ENCODE measurements at regions not wholly inside any gene's neighbourhood (a gene's known extent, or its start where the extent isn't known, plus 50 kb on each side); places are given as distances from the start of the nearest gene placed in this dataset.
A peak's percentile ranks its signal among the peaks of the same experiment; 100 is the strongest.
"Not testable (repeated sequence)": the region's sequence is repeated elsewhere in the genome, so short reads cannot be mapped to it uniquely, and the experiment has no call there.

- DNase-seq (ENCODE audit: low spot score in 2 of 2) = peak in 1 of 2 donors; percentile 84
- TF ChIP-seq CTCF (IDR thresholded peaks at IDR 0.05) = no peak
- no peak for TF ChIP-seq POLR2A (IDR thresholded peaks at IDR 0.05)
- 1 to 2% methylated on average over 35 to 47 of the region's 59 CpGs for WGBS, 2 donors
- peak overlapping the region; percentile 6 for H3K4me3 ChIP-seq (ENCODE audit: low read depth, poor library complexity, severe bottlenecking)
- intact Hi-C loops (cut with DNase I; ENCODE audit: low total_unique reads) = no loop called here
Measured at GRCh38 chr9:109640580-109641371, 139.2 kb upstream of the PALM2AKAP2 start.

GRCh38 chr9:109641372-109641659, 138.7 kb upstream of the PALM2AKAP2 start:
- intact Hi-C loops (cut with DNase I; ENCODE audit: low total_unique reads) = no loop called here
- 19 to 32% methylated on average over 8 of the region's 8 CpGs for WGBS, 2 donors
- TF ChIP-seq POLR2A (IDR thresholded peaks at IDR 0.05) (no peak), CTCF (IDR thresholded peaks at IDR 0.05) (no peak)
- DNase-seq (ENCODE audit: low spot score in 2 of 2) = no peak
- no peak overlapping the region for H3K4me3 ChIP-seq (ENCODE audit: low read depth, poor library complexity, severe bottlenecking)

- H3K4me3 ChIP-seq (ENCODE audit: low read depth, poor library complexity, severe bottlenecking) = no peak overlapping the region
- no peak for DNase-seq (ENCODE audit: low spot score in 2 of 2)
- intact Hi-C loops (cut with DNase I; ENCODE audit: low total_unique reads) = no loop called here
- 43 to 73% methylated on average over 1 of the region's 1 CpG for WGBS, 2 donors
- TF ChIP-seq CTCF (IDR thresholded peaks at IDR 0.05) = no peak
- no peak for TF ChIP-seq POLR2A (IDR thresholded peaks at IDR 0.05)
Measured at GRCh38 chr9:109652112-109652511, 127.9 kb upstream of the PALM2AKAP2 start.

- intact Hi-C loops (cut with DNase I; ENCODE audit: low total_unique reads) = no loop called here
- H3K4me3 ChIP-seq (ENCODE audit: low read depth, poor library complexity, severe bottlenecking) = no peak overlapping the region
- TF ChIP-seq CTCF (IDR thresholded peaks at IDR 0.05) (no peak), POLR2A (IDR thresholded peaks at IDR 0.05) (no peak)
- DNase-seq (ENCODE audit: low spot score in 2 of 2) = no peak
- 36 to 39% methylated on average over 4 of the region's 4 CpGs for WGBS, 2 donors
Measured at GRCh38 chr9:109652971-109653370, 127.0 kb upstream of the PALM2AKAP2 start.

GRCh38 chr9:109653470-109653869, 126.5 kb upstream of the PALM2AKAP2 start:
- H3K4me3 ChIP-seq (ENCODE audit: low read depth, poor library complexity, severe bottlenecking) = no peak overlapping the region
- intact Hi-C loops (cut with DNase I; ENCODE audit: low total_unique reads) = no loop called here
- 81 to 89% methylated on average over 2 of the region's 2 CpGs for WGBS, 2 donors
- DNase-seq (ENCODE audit: low spot score in 2 of 2) = no peak
- TF ChIP-seq CTCF (IDR thresholded peaks at IDR 0.05) = no peak
- no peak for TF ChIP-seq POLR2A (IDR thresholded peaks at IDR 0.05)

- WGBS, 2 donors = 84 to 90% methylated on average over 4 of the region's 4 CpGs
- DNase-seq (ENCODE audit: low spot score in 2 of 2); H3K4me3 ChIP-seq (ENCODE audit: low read depth, poor library complexity, severe bottlenecking): not testable (repeated sequence)
- intact Hi-C loops (cut with DNase I; ENCODE audit: low total_unique reads) = loop anchor here (5.0 kb wide), 1 partner anchor 288 kb away; no protein-coding TSS in a partner anchor
Measured at GRCh38 chr9:109663978-109664377, 116.0 kb upstream of the PALM2AKAP2 start.

- H3K4me3 ChIP-seq (ENCODE audit: low read depth, poor library complexity, severe bottlenecking); intact Hi-C loops (cut with DNase I; ENCODE audit: low total_unique reads); DNase-seq (ENCODE audit: low spot score in 2 of 2): not testable (repeated sequence)
- WGBS, 2 donors = 51 to 82% methylated on average over 5 to 7 of the region's 7 CpGs
Measured at GRCh38 chr9:109665736-109666135, 114.3 kb upstream of the PALM2AKAP2 start.
